ENCODE measurements at regions not wholly inside any gene's neighbourhood (a gene's known extent, or its start where the extent isn't known, plus 50 kb on each side); places are given as distances from the start of the nearest gene placed in this dataset.
"Not testable (repeated sequence)": the region's sequence is repeated elsewhere in the genome, so short reads cannot be mapped to it uniquely, and the experiment has no call there.

GRCh38 chr7:64469673-64470072 is 93.2 kb downstream of the ZNF680 start:
- CTCF ChIA-PET = no interaction called here
- no peaks in the 10 kb centered on the region for H3K4me1 Mint-ChIP-seq (ENCODE audit: low read depth)
- POLR2A ChIA-PET = no interaction called here
- no peak overlapping the region for H3K4me3 Mint-ChIP-seq
- H3K27me3 Mint-ChIP-seq = no peaks in the 10 kb centered on the region
- intact Hi-C loops (cut with micrococcal nuclease) = no loop called here
- H3K27ac Mint-ChIP-seq = no peak overlapping the region
- no peaks in the 10 kb centered on the region for H3K36me3 Mint-ChIP-seq
- peaks cover 28% of the 10 kb centered on the region for H3K9me3 Mint-ChIP-seq
- no peak for DNase-seq

- Mint-ChIP-seq H3K27ac (no peak overlapping the region), H3K27me3 (peaks cover 4% of the 10 kb centered on the region), H3K4me3 (no peak overlapping the region), H3K36me3 (no peaks in the 10 kb centered on the region), H3K9me3 (peaks cover 26% of the 10 kb centered on the region), H3K4me1 (ENCODE audit: low read depth) (no peaks in the 10 kb centered on the region)
- DNase-seq = no peak
- ChIA-PET CTCF (no interaction called here), POLR2A (no interaction called here)
- intact Hi-C loops (cut with micrococcal nuclease) = no loop called here
Observed at GRCh38 chr7:64465551-64465950, 97.3 kb downstream of the ZNF680 start.

GRCh38 chr7:64463636-64464375 is 99.1 kb downstream of the ZNF680 start:
- no peak overlapping the region for H3K27ac Mint-ChIP-seq

GRCh38 chr7:64459858-64460257 is 103.0 kb downstream of the ZNF680 start:
- H3K27me3 Mint-ChIP-seq; H3K9me3 Mint-ChIP-seq; H3K4me3 Mint-ChIP-seq; H3K36me3 Mint-ChIP-seq; intact Hi-C loops (cut with micrococcal nuclease); H3K4me1 Mint-ChIP-seq (ENCODE audit: low read depth); H3K27ac Mint-ChIP-seq; CTCF ChIA-PET; DNase-seq; POLR2A ChIA-PET: not testable (repeated sequence)

More at GRCh38 chr7:64463636-64464375, 99.1 kb downstream of the ZNF680 start:
- no peaks in the 10 kb centered on the region for H3K36me3 Mint-ChIP-seq
- ChIA-PET CTCF (no interaction called here), POLR2A (no interaction called here)
- no peaks in the 10 kb centered on the region for H3K4me1 Mint-ChIP-seq (ENCODE audit: low read depth)
- peaks cover 9% of the 10 kb centered on the region for H3K9me3 Mint-ChIP-seq
- H3K4me3 Mint-ChIP-seq = peak overlapping the region; percentile 39
- peaks cover 5% of the 10 kb centered on the region for H3K27me3 Mint-ChIP-seq
- DNase-seq = peak; percentile 42
- intact Hi-C loops (cut with micrococcal nuclease) = no loop called here

GRCh38 chr7:64433590-64433989 is 119.8 kb downstream of the ZNF736 start:
- CTCF ChIA-PET = no interaction called here
- no peaks in the 10 kb centered on the region for H3K36me3 Mint-ChIP-seq
- POLR2A ChIA-PET = no interaction called here
- no peaks in the 10 kb centered on the region for H3K27me3 Mint-ChIP-seq
- intact Hi-C loops (cut with micrococcal nuclease) = no loop called here
- no peak overlapping the region for H3K4me3 Mint-ChIP-seq
- no peak overlapping the region for H3K27ac Mint-ChIP-seq
- H3K4me1 Mint-ChIP-seq (ENCODE audit: low read depth) = no peaks in the 10 kb centered on the region
- H3K9me3 Mint-ChIP-seq = peaks cover 21% of the 10 kb centered on the region
- DNase-seq = no peak

- H3K36me3 Mint-ChIP-seq = no peaks in the 10 kb centered on the region
Observed at GRCh38 chr7:64431838-64432237, 118.1 kb downstream of the ZNF736 start.

GRCh38 chr7:64429232-64429631 is 115.5 kb downstream of the ZNF736 start:
- Mint-ChIP-seq H3K27ac (no peak overlapping the region), H3K4me1 (ENCODE audit: low read depth) (no peaks in the 10 kb centered on the region)
- POLR2A ChIA-PET = no interaction called here

More at GRCh38 chr7:64431838-64432237, 118.1 kb downstream of the ZNF736 start:
- CTCF ChIA-PET = interaction anchor here (0.6 kb wide), 1 partner anchor 15 kb away, joined by 3 read pairs; no protein-coding TSS in a partner anchor
- Mint-ChIP-seq H3K9me3 (peaks cover 18% of the 10 kb centered on the region), H3K27me3 (no peaks in the 10 kb centered on the region), H3K4me3 (no peak overlapping the region), H3K4me1 (ENCODE audit: low read depth) (no peaks in the 10 kb centered on the region), H3K27ac (no peak overlapping the region)
- POLR2A ChIA-PET = no interaction called here
- DNase-seq = no peak
- intact Hi-C loops (cut with micrococcal nuclease) = no loop called here

GRCh38 chr7:64425436-64425835 is 111.7 kb downstream of the ZNF736 start:
- H3K27me3 Mint-ChIP-seq, POLR2A ChIA-PET, CTCF ChIA-PET: not testable (repeated sequence)

More at GRCh38 chr7:64429232-64429631, 115.5 kb downstream of the ZNF736 start:
- intact Hi-C loops (cut with micrococcal nuclease) = no loop called here
- CTCF ChIA-PET = no interaction called here
- Mint-ChIP-seq H3K27me3 (no peaks in the 10 kb centered on the region), H3K4me3 (no peak overlapping the region), H3K9me3 (peaks cover 16% of the 10 kb centered on the region), H3K36me3 (no peaks in the 10 kb centered on the region)
- no peak for DNase-seq

GRCh38 chr7:64407148-64407547 is 93.4 kb downstream of the ZNF736 start:
- no peaks in the 10 kb centered on the region for H3K36me3 Mint-ChIP-seq
- ChIA-PET CTCF (no interaction called here), POLR2A (no interaction called here)
- no peaks in the 10 kb centered on the region for H3K4me1 Mint-ChIP-seq (ENCODE audit: low read depth)
- H3K27ac Mint-ChIP-seq = no peak overlapping the region
- no peak for DNase-seq
- H3K4me3 Mint-ChIP-seq = no peak overlapping the region
- no peaks in the 10 kb centered on the region for H3K27me3 Mint-ChIP-seq
- peaks cover 17% of the 10 kb centered on the region for H3K9me3 Mint-ChIP-seq
- intact Hi-C loops (cut with micrococcal nuclease) = no loop called here

More at GRCh38 chr7:64425436-64425835, 111.7 kb downstream of the ZNF736 start:
- H3K36me3 Mint-ChIP-seq; H3K27ac Mint-ChIP-seq; H3K4me1 Mint-ChIP-seq (ENCODE audit: low read depth); H3K4me3 Mint-ChIP-seq; DNase-seq; intact Hi-C loops (cut with micrococcal nuclease): not testable (repeated sequence)
- peaks cover 23% of the 10 kb centered on the region for H3K9me3 Mint-ChIP-seq

Data from activated CD4-positive, alpha-beta memory T cell treated with anti-CD3 and anti-CD28 coated beads for 36 hours (primary cell).